PC-9 (cell line): ENCODE measurements at regions not wholly inside any gene's neighbourhood (a gene's known extent, or its start where the extent isn't known, plus 50 kb on each side); places are given as distances from the start of the nearest gene placed in this dataset.
A peak's percentile ranks its signal among the peaks of the same experiment; 100 is the strongest.

Experiments used
- BruUV-seq: library from RNA; stranded (reverse); fragments of 400-500 nt; replicated peaks from 2 replicates; lab custom pipeline; 2021; lab: Mats Ljungman, UMichigan
- CTCF ChIA-PET: fragments of 300-600 bp; sonication (Branson Sonifier 250); formaldehyde crosslinking; loops from one replicate; lab custom pipeline; 2022; ENCODE audit warnings: antibody characterized with exemption; lab: Charles Lee
- POLR2A ChIA-PET: fragments of 300-600 bp; sonication (Branson Sonifier 250); formaldehyde crosslinking; loops from one replicate; lab custom pipeline; 2022; ENCODE audit warnings: antibody characterized with exemption; ENCODE audit not compliant: unreplicated experiment; lab: Charles Lee
- DNase-seq, 2 experiments: peaks; one replicate each; pipeline versions ENCODE4 v3.0.0 to v3.0.0-alpha.2; 2015 to 2022; ENCODE audit warnings: mixed read lengths in 1 of 2
- H2AFZ ChIP-seq: fragments of 200-600 bp; sonication (generic); 2 replicates; pipeline ENCODE4 v1.8.1; 2017; ENCODE audit warnings: antibody characterized with exemption
- H3F3A ChIP-seq: fragments of 200-600 bp; sonication (generic); 2 replicates; pipeline ENCODE4 v1.8.1; 2017; ENCODE audit warnings: antibody characterized with exemption, mild to moderate bottlenecking, low read depth; ENCODE audit not compliant: insufficient read depth
- H3K27ac ChIP-seq: fragments of 200-600 bp; sonication (generic); 2 replicates; pipeline ENCODE4 v1.6.1; 2016; ENCODE audit warnings: mixed run types
- H3K27me3 ChIP-seq: fragments of 200-600 bp; sonication (generic); 2 replicates; pipeline ENCODE4 v1.6.1; 2016; ENCODE audit warnings: low read depth, mixed run types; ENCODE audit not compliant: insufficient read depth
- H3K36me3 ChIP-seq: fragments of 200-600 bp; sonication (generic); 2 replicates; pipeline ENCODE4 v1.6.1; 2016; ENCODE audit warnings: low read depth, mixed run types
- H3K4me1 ChIP-seq: fragments of 200-600 bp; sonication (generic); replicated peaks from 2 replicates; pipeline ENCODE4 v1.6.1; 2016; ENCODE audit warnings: mixed run types; ENCODE audit not compliant: insufficient read depth
- H3K4me2 ChIP-seq: fragments of 200-600 bp; sonication (generic); 2 replicates; pipeline ENCODE4 v1.6.1; 2017; ENCODE audit warnings: mixed run types
- H3K4me3 ChIP-seq: fragments of 200-600 bp; sonication (generic); 2 replicates; pipeline ENCODE4 v1.6.1; 2016; ENCODE audit warnings: mixed run types
- H3K79me2 ChIP-seq: fragments of 200-600 bp; sonication (generic); 2 replicates; pipeline ENCODE4 v1.6.1; 2017; ENCODE audit warnings: low read depth, mixed run types
- H3K9me2 ChIP-seq: fragments of 200-600 bp; sonication (generic); 2 replicates; pipeline ENCODE4 v1.8.1; 2017; ENCODE audit warnings: mild to moderate bottlenecking; ENCODE audit not compliant: insufficient read depth
- H3K9me3 ChIP-seq: fragments of 200-600 bp; sonication (generic); 2 replicates; pipeline ENCODE4 v1.8.1; 2016; ENCODE audit warnings: low read depth; ENCODE audit not compliant: insufficient read depth
- H4K20me1 ChIP-seq: fragments of 200-600 bp; sonication (generic); 2 replicates; pipeline ENCODE4 v1.8.1; 2017; ENCODE audit not compliant: insufficient read depth
- CTCF ChIP-seq: fragments of 200-600 bp; sonication (generic); conservative IDR thresholded peaks from 2 replicates; pipeline ENCODE4 v1.6.1; 2017; ENCODE audit warnings: mixed run types, antibody characterized with exemption, mild to moderate bottlenecking, moderate library complexity
- EZH2 ChIP-seq: fragments of 200-600 bp; sonication (generic); IDR thresholded peaks from 2 replicates; pipeline ENCODE4 v1.8.0; 2017; ENCODE audit warnings: antibody characterized with exemption, low read depth
- intact Hi-C: fragments of 100-400 bp; cut with micrococcal nuclease; formaldehyde crosslinking; loops from one replicate; pipeline ENCODE4 v1.10.0; 2022; ENCODE audit not compliant: unreplicated experiment

GRCh38 chr2:234251326-234252271 is 201.1 kb downstream of the SPP2 start:
- peak overlapping the region; percentile 67 for H3K4me2 ChIP-seq
- CTCF ChIA-PET = interaction anchor here (0.6 to 0.8 kb wide), 5 partner anchors 16 to 1554 kb away, joined by 3 to 7 read pairs (median 4); no protein-coding TSS in a partner anchor

GRCh38 chr2:234250926-234251325 is 200.4 kb downstream of the SPP2 start:
- ChIA-PET CTCF (interaction anchor here (0.6 kb wide), 1 partner anchor 41 kb away, joined by 6 read pairs; no protein-coding TSS in a partner anchor), POLR2A (interaction anchor here (0.9 kb wide), 1 partner anchor 388 kb away, joined by 4 read pairs; no protein-coding TSS in a partner anchor)
- Histone ChIP-seq H3F3A (peaks cover 61% of the 10 kb centered on the region), H3K9me2 (no peaks in the 10 kb centered on the region), H3K4me2 (peak overlapping the region; percentile 67), H3K27me3 (no peaks in the 10 kb centered on the region), H4K20me1 (no peaks in the 10 kb centered on the region), H3K27ac (peak overlapping the region; percentile 91), H3K4me1 (peaks cover 80% of the 10 kb centered on the region), H2AFZ (no peak overlapping the region), H3K36me3 (no peaks in the 10 kb centered on the region), H3K4me3 (no peak overlapping the region), H3K79me2 (no peaks in the 10 kb centered on the region), H3K9me3 (no peaks in the 10 kb centered on the region; the same call in 1 of the 2 replicates)
- TF ChIP-seq CTCF (no peak), EZH2 (no peak)
- BruUV-seq = no TSS peak
- intact Hi-C loops = loop anchor here (1.0 to 2.0 kb wide), 6 partner anchors 7 to 730 kb away; no protein-coding TSS in a partner anchor
- no peak for DNase-seq

More at GRCh38 chr2:234251326-234252271, 201.1 kb downstream of the SPP2 start:
- H4K20me1 ChIP-seq = no peaks in the 10 kb centered on the region
- H2AFZ ChIP-seq = no peak overlapping the region
- DNase-seq = peak; percentile 81 to 99
- H3K4me1 ChIP-seq = peaks cover 80% of the 10 kb centered on the region
- peak overlapping the region; percentile 91 for H3K27ac ChIP-seq
- peaks cover 57% of the 10 kb centered on the region for H3F3A ChIP-seq
- POLR2A ChIA-PET = interaction anchor here (0.5 to 1.0 kb wide), 9 partner anchors 18 to 854 kb away, joined by 3 to 11 read pairs (median 5); no protein-coding TSS in a partner anchor
- no peaks in the 10 kb centered on the region for H3K9me2 ChIP-seq
- no peaks in the 10 kb centered on the region for H3K36me3 ChIP-seq
- no peak overlapping the region for H3K4me3 ChIP-seq
- H3K9me3 ChIP-seq = no peaks in the 10 kb centered on the region; the same call in 1 of the 2 replicates
- no TSS peak for BruUV-seq
- intact Hi-C loops = loop anchor here (1.0 to 2.0 kb wide), 5 partner anchors 87 to 729 kb away; no protein-coding TSS in a partner anchor
- TF ChIP-seq CTCF = no peak
- no peak for TF ChIP-seq EZH2
- no peaks in the 10 kb centered on the region for H3K27me3 ChIP-seq
- no peaks in the 10 kb centered on the region for H3K79me2 ChIP-seq

GRCh38 chr2:234249873-234250272 is 199.4 kb downstream of the SPP2 start:
- Histone ChIP-seq H3F3A (peaks cover 68% of the 10 kb centered on the region), H3K9me3 (no peaks in the 10 kb centered on the region; the same call in 1 of the 2 replicates), H3K36me3 (no peaks in the 10 kb centered on the region), H3K27me3 (no peaks in the 10 kb centered on the region), H2AFZ (no peak overlapping the region), H3K4me2 (peak overlapping the region; percentile 67), H3K4me1 (peaks cover 80% of the 10 kb centered on the region), H3K9me2 (no peaks in the 10 kb centered on the region), H3K4me3 (peak overlapping the region; percentile 6; the same call in 1 of the 2 replicates), H4K20me1 (no peaks in the 10 kb centered on the region), H3K79me2 (no peaks in the 10 kb centered on the region), H3K27ac (peak overlapping the region; percentile 91)
- no TSS peak for BruUV-seq
- ChIA-PET CTCF (interaction anchor here (0.6 kb wide), 1 partner anchor 112 kb away, joined by 10 read pairs; no protein-coding TSS in a partner anchor), POLR2A (interaction anchor here (0.6 to 1.2 kb wide), 3 partner anchors 47 to 173 kb away, joined by 3 to 6 read pairs (median 3); no protein-coding TSS in a partner anchor)
- peak; percentile 80 to 99 for DNase-seq
- TF ChIP-seq EZH2 (no peak), CTCF (no peak)
- intact Hi-C loops = loop anchor here (1.0 to 10.0 kb wide), 9 partner anchors 8 to 731 kb away; partner anchors contain the start of genes MSL3B and UGT1A6
